SJSA1 (cell line): ENCODE measurements at regions not wholly inside any gene's neighbourhood (a gene's known extent, or its start where the extent isn't known, plus 50 kb on each side); places are given as distances from the start of the nearest gene placed in this dataset.
"Not testable (repeated sequence)": the region's sequence is repeated elsewhere in the genome, so short reads cannot be mapped to it uniquely, and the experiment has no call there.

ENCODE experiments used
- DNase-seq, 2 experiments: peaks; one replicate each; pipeline ENCODE4 v3.0.0-alpha.2; 2015 to 2020; ENCODE audit warnings: low spot score in 2 of 2, low read depth in 1 of 2
- H3K27ac ChIP-seq: fragments of 250-450 bp; sonication (Bioruptor Pico); 2 replicates; pipeline ENCODE4 v1.5.1; 2020; ENCODE audit warnings: mild to moderate bottlenecking, moderate library complexity
- H3K27me3 ChIP-seq: fragments of 250-450 bp; sonication (Bioruptor Pico); replicated peaks from 2 replicates; pipeline ENCODE4 v1.5.1; 2020; ENCODE audit warnings: mild to moderate bottlenecking, moderate library complexity
- H3K36me3 ChIP-seq: fragments of 250-450 bp; sonication (Bioruptor Pico); 2 replicates; pipeline ENCODE4 v1.5.1; 2020; ENCODE audit warnings: mild to moderate bottlenecking
- H3K4me1 ChIP-seq: fragments of 250-450 bp; sonication (Bioruptor Pico); replicated peaks from 2 replicates; pipeline ENCODE4 v1.6.1; 2021; ENCODE audit warnings: mild to moderate bottlenecking
- H3K4me3 ChIP-seq: fragments of 250-450 bp; sonication (Bioruptor Pico); 2 replicates; pipeline ENCODE4 v1.5.1; 2020; ENCODE audit warnings: mild to moderate bottlenecking
- H3K9me3 ChIP-seq: fragments of 250-450 bp; sonication (Bioruptor Pico); replicated peaks from 2 replicates; pipeline ENCODE4 v1.5.1; 2020; ENCODE audit warnings: mild to moderate bottlenecking

DNA sequence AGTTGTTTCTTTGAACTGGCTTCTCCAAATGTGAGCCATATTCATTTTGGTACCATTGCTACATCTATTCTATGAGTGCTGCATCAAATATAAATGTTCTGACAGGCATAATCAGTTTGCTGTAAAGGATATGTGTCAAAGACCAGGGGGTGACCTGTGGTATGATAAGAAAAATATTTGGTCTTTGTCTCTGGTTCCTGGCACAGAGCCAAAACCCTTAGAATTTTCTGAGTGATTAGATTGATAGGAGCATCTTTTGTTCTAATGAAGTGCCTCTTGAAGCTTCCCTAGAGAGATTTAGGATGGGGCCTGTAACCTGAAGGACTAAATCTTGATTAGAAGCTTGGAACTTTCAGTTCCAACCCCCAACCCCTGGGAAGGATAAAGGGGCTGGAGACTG is 256.3 kb downstream of the NNT start:
- no peak for DNase-seq
- H3K9me3 ChIP-seq = no peaks in the 10 kb centered on the region
- H3K4me1 ChIP-seq = no peaks in the 10 kb centered on the region
- H3K27me3 ChIP-seq = no peaks in the 10 kb centered on the region
- H3K27ac ChIP-seq = no peak overlapping the region
- H3K36me3 ChIP-seq = no peaks in the 10 kb centered on the region
- H3K4me3 ChIP-seq = no peak overlapping the region

DNA sequence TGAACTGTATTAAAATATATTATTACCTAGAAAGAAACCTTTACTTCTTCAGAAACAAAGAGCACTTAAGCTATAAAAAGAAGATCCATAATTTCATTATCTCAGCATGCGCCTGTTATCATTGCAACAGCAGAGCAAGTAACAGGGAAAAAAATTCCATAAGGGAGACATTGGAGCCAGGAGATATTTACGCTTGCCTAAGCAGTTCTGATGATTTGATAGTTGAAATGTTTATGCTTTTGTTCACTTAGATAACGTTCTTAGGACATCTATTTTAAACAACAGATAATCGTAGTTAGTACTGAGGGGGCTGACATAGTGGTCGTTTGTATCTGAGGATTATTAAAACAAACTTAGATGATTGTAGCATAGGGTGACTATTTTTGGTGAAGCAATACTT is 252.5 kb downstream of the NNT start:
- H3K4me3 ChIP-seq = no peak overlapping the region
- H3K27ac ChIP-seq = no peak overlapping the region
- no peak for DNase-seq
- no peaks in the 10 kb centered on the region for H3K9me3 ChIP-seq
- H3K4me1 ChIP-seq = no peaks in the 10 kb centered on the region
- no peaks in the 10 kb centered on the region for H3K36me3 ChIP-seq
- H3K27me3 ChIP-seq = no peaks in the 10 kb centered on the region

DNA sequence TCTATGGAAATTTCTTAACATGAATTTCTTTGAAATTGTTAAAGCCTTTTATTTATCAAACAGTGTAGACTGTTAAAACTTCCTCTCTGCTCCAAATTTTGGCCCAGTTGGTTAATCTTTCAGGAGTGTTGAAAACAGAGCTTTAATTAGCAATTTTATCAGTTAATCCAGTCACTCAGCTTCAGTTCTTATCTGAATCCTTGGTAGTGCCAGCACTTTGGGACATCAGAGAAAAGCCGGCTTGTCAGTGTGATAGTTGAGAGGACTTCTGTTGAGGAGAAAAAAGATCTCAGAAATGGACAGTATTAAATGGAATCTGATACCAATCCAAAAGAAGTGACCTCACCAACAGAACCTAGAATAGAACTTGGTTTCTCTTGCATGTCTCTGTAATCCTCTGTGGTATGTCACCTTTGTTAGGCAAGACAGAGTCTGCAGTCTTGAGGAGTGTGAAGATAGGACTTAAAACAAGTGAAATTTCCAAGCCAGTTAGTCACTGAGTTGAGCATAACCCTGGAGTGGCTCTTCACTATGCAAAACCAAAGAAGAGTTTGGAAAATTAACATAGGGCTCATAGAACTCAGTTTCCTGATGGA is 251.8 kb downstream of the NNT start:
- H3K9me3 ChIP-seq = no peaks in the 10 kb centered on the region
- H3K27ac ChIP-seq = no peak overlapping the region
- no peak overlapping the region for H3K4me3 ChIP-seq
- H3K36me3 ChIP-seq = no peaks in the 10 kb centered on the region
- no peaks in the 10 kb centered on the region for H3K4me1 ChIP-seq
- no peaks in the 10 kb centered on the region for H3K27me3 ChIP-seq
- DNase-seq = no peak

DNA sequence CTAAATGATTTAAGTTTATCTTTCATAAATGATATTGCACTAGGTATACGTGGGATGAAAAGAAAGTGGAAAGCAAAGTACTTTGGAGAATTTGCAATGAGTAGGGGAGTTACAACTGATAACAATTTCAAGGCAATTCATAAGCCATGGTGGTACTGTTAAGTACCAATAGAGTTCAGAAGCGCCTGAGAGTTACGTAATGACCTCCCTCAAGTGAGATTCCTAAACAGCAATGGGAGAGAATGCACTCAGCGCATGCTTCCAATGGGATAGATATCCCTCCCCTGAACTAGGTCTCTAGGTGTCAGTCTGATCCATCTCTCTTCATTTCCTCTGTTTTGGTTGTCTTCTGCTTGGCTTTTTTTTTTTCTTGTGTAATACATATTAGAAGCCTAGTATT is 249.3 kb downstream of the NNT start:
- no peaks in the 10 kb centered on the region for H3K4me1 ChIP-seq
- no peak overlapping the region for H3K27ac ChIP-seq
- DNase-seq = no peak
- H3K36me3 ChIP-seq = no peaks in the 10 kb centered on the region
- no peaks in the 10 kb centered on the region for H3K27me3 ChIP-seq
- H3K4me3 ChIP-seq = no peak overlapping the region
- H3K9me3 ChIP-seq = no peaks in the 10 kb centered on the region

DNA sequence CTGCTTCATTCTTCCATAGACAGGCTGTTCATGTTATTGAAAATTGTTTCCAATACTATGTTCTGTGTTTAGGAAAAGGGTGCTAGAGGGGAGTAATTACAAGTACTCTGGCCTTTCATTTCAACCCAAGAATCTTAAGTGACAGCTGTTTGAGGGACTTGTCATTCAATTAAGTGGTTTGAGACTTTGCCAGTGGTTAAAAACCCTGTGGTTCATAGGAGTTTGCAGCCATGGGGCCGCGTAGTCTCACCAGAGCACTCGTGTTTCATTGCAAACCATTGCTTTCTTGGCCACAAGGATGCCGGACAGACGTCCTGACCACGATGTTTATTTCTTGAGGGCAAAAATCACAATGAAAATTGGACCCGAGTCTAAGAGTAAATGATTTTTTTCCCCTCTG is 248.8 kb downstream of the NNT start:
- Histone ChIP-seq H3K4me1 (no peaks in the 10 kb centered on the region), H3K9me3 (no peaks in the 10 kb centered on the region), H3K27me3 (no peaks in the 10 kb centered on the region), H3K4me3 (no peak overlapping the region), H3K27ac (no peak overlapping the region), H3K36me3 (no peaks in the 10 kb centered on the region)
- DNase-seq = no peak

DNA sequence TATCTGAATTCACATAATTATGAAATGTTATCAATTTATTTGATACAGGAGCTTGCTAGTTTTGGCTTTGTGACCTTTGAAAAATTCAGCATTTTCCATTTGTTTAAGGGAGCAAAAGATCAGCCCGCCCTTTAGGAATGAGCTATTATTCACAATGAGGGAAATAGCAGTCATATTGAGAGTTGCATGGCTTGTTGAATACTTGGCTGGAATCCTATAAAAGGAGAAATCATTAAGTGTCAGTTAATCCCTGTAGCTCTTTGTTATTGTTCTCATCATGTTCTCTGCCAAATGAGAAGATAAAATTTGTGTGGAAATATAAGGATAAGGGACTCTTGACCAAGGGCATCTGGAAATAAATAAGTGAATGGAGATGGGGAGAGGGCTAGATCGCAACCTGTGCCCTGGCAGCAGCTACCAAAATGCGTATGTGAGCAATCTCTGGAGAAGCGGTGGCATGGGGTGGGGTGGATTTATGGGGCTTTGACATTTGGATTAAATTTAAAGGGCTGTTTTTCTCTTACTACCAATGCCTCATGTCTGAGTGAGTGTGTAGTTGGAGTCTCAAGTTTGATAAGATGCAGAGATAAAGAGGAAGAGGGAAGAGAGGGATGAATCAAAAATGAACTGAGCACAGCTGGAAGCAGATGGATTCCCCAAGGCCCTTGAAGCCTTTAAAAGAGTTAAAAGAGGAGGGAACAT is 237.6 kb downstream of the NNT start:
- no peak for DNase-seq
- Histone ChIP-seq H3K27ac (no peak overlapping the region), H3K4me1 (no peaks in the 10 kb centered on the region), H3K9me3 (no peaks in the 10 kb centered on the region), H3K27me3 (no peaks in the 10 kb centered on the region), H3K36me3 (no peaks in the 10 kb centered on the region), H3K4me3 (no peak overlapping the region)

DNA sequence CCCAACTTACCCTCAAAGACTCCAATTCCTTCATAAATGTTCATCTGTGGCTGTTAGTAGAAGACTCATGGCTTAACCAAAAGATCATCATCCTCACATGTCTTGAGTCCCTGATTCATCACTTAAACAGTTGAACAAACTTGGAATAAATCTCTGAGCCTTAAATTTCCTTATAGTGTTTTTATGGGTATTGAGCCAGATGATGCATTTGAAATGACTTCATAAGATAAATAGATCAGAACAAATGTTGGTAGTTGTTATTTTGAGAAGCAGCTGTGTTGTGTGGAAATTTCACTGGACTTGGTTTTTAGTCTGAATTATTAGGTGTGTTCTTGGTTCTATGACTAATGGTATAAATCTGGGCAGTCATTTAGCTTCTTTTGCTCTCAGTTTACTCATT is 236.2 kb downstream of the NNT start:
- Histone ChIP-seq H3K9me3 (no peaks in the 10 kb centered on the region), H3K4me3 (no peak overlapping the region), H3K27ac (no peak overlapping the region), H3K27me3 (no peaks in the 10 kb centered on the region), H3K4me1 (no peaks in the 10 kb centered on the region), H3K36me3 (no peaks in the 10 kb centered on the region)
- DNase-seq = peak in 1 of 2 experiments; percentile 7

DNA sequence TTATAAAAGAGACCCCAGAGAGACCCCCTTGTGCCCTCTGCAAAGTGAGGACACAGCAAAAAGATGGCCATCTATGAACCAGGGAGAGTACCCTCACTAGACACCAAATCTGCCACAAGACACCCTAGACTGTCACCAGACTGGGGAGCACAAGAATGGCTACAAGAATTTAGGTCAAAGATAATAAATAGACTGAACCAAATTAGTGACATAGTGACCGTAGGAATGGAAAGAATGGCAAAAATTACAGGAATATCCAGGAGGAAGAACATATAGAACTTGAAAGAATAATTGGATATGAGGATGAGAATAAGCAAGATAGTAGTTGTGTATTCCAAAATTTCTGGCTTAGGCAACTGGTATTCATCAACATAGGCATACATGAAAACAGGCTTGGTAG is 235.0 kb downstream of the NNT start:
- Histone ChIP-seq H3K27ac (no peak overlapping the region), H3K4me3 (no peak overlapping the region), H3K36me3 (no peaks in the 10 kb centered on the region), H3K4me1 (no peaks in the 10 kb centered on the region), H3K27me3 (no peaks in the 10 kb centered on the region), H3K9me3 (no peaks in the 10 kb centered on the region)
- DNase-seq = no peak

DNA sequence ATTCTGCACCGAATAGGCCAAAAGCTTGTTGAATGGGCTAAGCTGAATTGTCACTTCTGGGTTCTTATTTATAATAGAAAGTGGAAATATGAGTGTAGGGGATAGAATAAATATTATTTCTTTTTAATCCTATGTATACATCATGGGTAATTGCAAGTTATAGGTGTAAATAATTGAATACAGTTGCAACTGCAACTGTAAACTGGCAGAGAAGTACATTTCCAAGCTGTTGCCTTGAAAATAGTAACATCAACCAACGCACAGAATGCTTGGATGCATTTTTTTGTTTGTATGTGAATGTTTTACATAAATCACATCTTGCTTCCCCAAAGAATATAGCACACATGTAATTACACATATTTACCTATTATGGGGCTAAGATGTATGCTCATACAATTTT is 234.1 kb downstream of the NNT start:
- Histone ChIP-seq H3K9me3 (no peaks in the 10 kb centered on the region), H3K4me1 (no peaks in the 10 kb centered on the region), H3K27ac (no peak overlapping the region), H3K4me3 (no peak overlapping the region), H3K36me3 (no peaks in the 10 kb centered on the region), H3K27me3 (no peaks in the 10 kb centered on the region)
- no peak for DNase-seq

DNA sequence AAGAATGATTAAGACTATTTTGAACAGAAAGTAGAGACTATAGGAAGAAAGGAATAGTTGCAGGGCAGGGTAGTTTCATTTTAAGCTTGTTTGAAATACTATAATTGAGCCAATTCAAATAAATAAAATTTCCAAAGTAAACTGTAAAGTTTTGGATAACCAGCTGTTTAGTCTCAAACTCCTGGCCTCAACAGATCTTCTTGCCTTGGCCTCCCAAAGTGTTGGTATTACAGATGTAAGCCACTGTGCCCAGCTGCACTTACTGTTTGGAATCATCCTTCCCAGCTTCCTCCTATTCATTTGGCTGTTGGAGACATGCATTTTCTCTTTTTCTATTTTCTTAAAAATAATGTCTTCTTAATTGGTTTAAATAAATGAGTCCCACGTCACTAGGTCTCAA is 231.0 kb downstream of the NNT start:
- no peaks in the 10 kb centered on the region for H3K9me3 ChIP-seq
- no peak overlapping the region for H3K27ac ChIP-seq
- no peak for DNase-seq
- H3K4me1 ChIP-seq = no peaks in the 10 kb centered on the region
- no peaks in the 10 kb centered on the region for H3K36me3 ChIP-seq
- H3K27me3 ChIP-seq = no peaks in the 10 kb centered on the region
- no peak overlapping the region for H3K4me3 ChIP-seq

DNA sequence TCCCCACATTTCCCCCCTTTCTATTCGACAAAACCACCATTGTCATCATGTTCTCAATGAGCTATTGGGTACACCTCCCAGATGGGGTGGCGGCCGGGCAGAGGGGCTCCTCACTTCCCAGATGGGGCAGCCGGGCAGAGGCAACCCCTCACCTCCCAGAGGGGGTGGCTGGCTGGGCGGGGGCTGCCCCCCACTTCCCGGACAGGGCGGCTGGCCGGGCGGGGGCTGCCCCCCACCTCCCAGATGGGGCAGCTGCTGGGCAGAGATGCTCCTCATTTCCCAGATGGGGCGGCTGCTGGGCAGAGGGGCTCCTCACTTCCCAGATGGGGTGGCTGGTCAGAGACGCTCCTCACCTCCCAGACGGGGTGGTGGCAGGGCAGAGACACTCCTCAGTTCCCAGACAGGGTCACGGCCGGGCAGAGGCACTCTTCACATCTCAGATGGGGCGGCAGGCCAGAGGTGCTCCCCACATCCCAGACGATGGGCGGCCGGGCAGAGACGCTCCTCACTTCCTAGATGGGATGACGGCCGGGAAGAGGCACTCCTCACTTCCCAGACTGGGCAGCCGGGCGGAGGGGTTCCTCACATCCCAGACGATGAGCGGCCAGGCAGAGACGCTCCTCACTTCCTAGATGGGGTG is 221.5 kb downstream of the NNT start:
- H3K36me3 ChIP-seq, DNase-seq, H3K4me1 ChIP-seq, H3K27me3 ChIP-seq, H3K4me3 ChIP-seq, H3K27ac ChIP-seq, H3K9me3 ChIP-seq: not testable (repeated sequence)

DNA sequence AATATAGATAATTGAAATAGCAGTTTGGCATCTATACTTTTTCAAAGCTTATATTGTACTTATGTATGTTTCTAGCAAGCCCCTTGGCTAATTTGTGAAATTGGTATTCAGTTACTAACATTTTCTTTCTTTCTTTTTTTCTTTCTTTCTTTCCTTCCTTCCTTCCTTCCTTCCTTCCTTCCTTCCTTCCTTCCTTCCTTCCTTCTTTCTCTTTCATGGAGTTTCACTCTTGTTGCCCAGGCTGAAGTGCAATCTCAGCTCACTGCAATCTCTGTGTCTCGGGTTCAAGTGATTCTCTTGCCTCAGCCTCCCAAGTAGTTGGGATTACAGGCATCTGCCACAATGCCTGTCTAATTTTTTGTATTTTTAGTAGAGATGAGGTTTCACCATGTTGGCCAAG is 215.4 kb downstream of the NNT start:
- H3K9me3 ChIP-seq, H3K4me3 ChIP-seq, DNase-seq, H3K27ac ChIP-seq, H3K4me1 ChIP-seq, H3K27me3 ChIP-seq, H3K36me3 ChIP-seq: not testable (repeated sequence)

DNA sequence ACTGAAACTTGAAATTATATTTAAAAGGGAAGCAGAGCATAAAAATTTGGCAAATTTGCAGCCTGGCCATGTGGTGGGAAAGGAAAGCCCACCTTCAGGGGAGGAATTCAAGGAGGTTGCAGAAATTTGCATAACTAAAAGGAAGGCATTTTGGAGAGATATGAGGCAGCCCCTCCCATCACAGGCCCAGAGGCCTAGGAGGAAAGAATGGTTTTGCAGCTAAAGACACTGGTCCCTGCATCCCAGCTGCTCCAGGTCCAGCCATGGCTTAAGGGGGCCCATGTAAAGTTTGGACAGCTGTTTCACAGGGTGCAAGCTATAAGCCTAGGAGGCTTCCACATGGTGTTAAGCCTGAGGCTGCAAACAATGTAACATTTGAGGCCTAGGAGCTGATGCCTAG is 212.5 kb downstream of the NNT start:
- Histone ChIP-seq H3K4me3 (no peak overlapping the region), H3K36me3 (no peaks in the 10 kb centered on the region)
- DNase-seq = no peak

DNA sequence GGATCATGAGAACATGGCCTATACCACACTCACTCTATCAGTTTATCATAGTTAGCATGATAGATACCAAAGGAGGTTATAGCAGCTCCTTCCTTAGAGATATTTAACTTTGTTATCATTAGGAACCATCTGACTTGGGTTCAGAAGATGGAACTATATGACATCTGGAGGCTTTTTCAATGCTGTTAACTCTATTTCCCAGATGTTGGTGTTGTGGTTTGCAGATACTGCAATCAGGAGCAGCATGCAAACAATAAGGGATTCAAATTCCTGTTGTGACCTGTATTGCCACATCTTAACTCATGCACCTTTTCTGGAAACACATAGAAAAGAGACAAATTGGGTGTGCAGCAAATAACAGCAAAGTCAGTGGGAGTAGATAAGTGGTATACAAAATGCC is 201.7 kb downstream of the NNT start:
- H3K36me3 ChIP-seq = no peaks in the 10 kb centered on the region
- no peak for DNase-seq
- no peaks in the 10 kb centered on the region for H3K9me3 ChIP-seq
- H3K4me3 ChIP-seq = no peak overlapping the region
- H3K27me3 ChIP-seq = no peaks in the 10 kb centered on the region
- H3K27ac ChIP-seq = no peak overlapping the region
- peaks cover 30% of the 10 kb centered on the region for H3K4me1 ChIP-seq

More for the DNA sequence above, 212.5 kb downstream of the NNT start:
- H3K9me3 ChIP-seq = peaks cover 10% of the 10 kb centered on the region
- H3K27me3 ChIP-seq = 0 out of 2 replicates have a peak, but pooled peaks cover 2% of the 10 kb centered on the region
- no peaks in the 10 kb centered on the region for H3K4me1 ChIP-seq
- H3K27ac ChIP-seq = no peak overlapping the region
